Caco-2 (cell line): ENCODE measurements at regions not wholly inside any gene's neighbourhood (a gene's known extent, or its start where the extent isn't known, plus 50 kb on each side); places are given as distances from the start of the nearest gene placed in this dataset.
A peak's percentile ranks its signal among the peaks of the same experiment; 100 is the strongest.

Experiments used
- BruUV-seq: library from RNA; stranded (reverse); fragments of 400-500 nt; replicated peaks from 2 replicates; lab custom pipeline; 2021; lab: Mats Ljungman, UMichigan
- CTCF ChIA-PET: fragments of 300-600 bp; sonication (Branson Sonifier 250); formaldehyde crosslinking; loops from one replicate; lab custom pipeline; 2022; ENCODE audit warnings: antibody characterized with exemption; lab: Charles Lee
- POLR2A ChIA-PET: fragments of 300-600 bp; sonication (Branson Sonifier 250); formaldehyde crosslinking; loops from one replicate; lab custom pipeline; 2022; ENCODE audit warnings: antibody characterized with exemption; lab: Charles Lee
- DNase-seq, 2 experiments: peaks; one replicate each; pipeline versions ENCODE4 v3.0.0 to v3.0.0-alpha.2; 2020 to 2022
- H3K27me3 ChIP-seq: replicated peaks from 2 replicates; pipeline ENCODE4 v1.6.0; 2011; ENCODE audit warnings: low read length; ENCODE audit not compliant: control insufficient read depth, insufficient read depth
- H3K36me3 ChIP-seq: 2 replicates; pipeline ENCODE4 v1.5.1; 2011; ENCODE audit warnings: low read length; ENCODE audit not compliant: control insufficient read depth, insufficient read depth
- H3K4me1 ChIP-seq: fragments of 250-450 bp; sonication (Bioruptor Pico); 2 replicates; pipeline ENCODE4 v1.5.1; 2020; ENCODE audit warnings: mild to moderate bottlenecking
- H3K4me3 ChIP-seq: 2 replicates; pipeline ENCODE4 v1.5.1; 2011; ENCODE audit warnings: low read depth, mild to moderate bottlenecking, control low read depth, low read length
- H3K9me3 ChIP-seq: fragments of 250-450 bp; sonication (Bioruptor Pico); 2 replicates; pipeline ENCODE4 v1.5.1; 2020; ENCODE audit warnings: mild to moderate bottlenecking, moderate library complexity
- H3K27ac Mint-ChIP-seq: one replicate; pipeline ENCODE4 v1.8.0; 2022; ENCODE audit warnings: mixed read lengths; ENCODE audit not compliant: unreplicated experiment
- H3K27me3 Mint-ChIP-seq: one replicate; pipeline ENCODE4 v1.8.0; 2022; ENCODE audit warnings: mixed read lengths; ENCODE audit not compliant: insufficient read depth, unreplicated experiment
- H3K36me3 Mint-ChIP-seq: one replicate; pipeline ENCODE4 v1.8.0; 2022; ENCODE audit warnings: mild to moderate bottlenecking, mixed read lengths; ENCODE audit not compliant: insufficient read depth, unreplicated experiment
- H3K4me1 Mint-ChIP-seq: one replicate; pipeline ENCODE4 v1.8.0; 2022; ENCODE audit warnings: low read depth, mixed read lengths; ENCODE audit not compliant: unreplicated experiment
- H3K4me3 Mint-ChIP-seq: one replicate; pipeline ENCODE4 v1.8.0; 2022; ENCODE audit warnings: mild to moderate bottlenecking, moderate library complexity, mixed read lengths; ENCODE audit not compliant: unreplicated experiment
- H3K9me3 Mint-ChIP-seq: one replicate; pipeline ENCODE4 v1.8.0; 2022; ENCODE audit warnings: mixed read lengths; ENCODE audit not compliant: unreplicated experiment
- intact Hi-C: fragments of 100-400 bp; cut with micrococcal nuclease; formaldehyde crosslinking; loops from one replicate; pipeline ENCODE4 v1.10.0; 2022; ENCODE audit not compliant: unreplicated experiment
- TF ChIP-seq, protein P1 (sequence below), 2 experiments: fragments of 200-600 bp in 1 of 2; IDR thresholded peaks; 1 replicate in 1 of 2; 2 replicates in 1 of 2; pipeline versions ENCODE4 v1.5.1 to v1.8.0; 2011 to 2022; ENCODE audit warnings: antibody characterized with exemption in 1 of 2, control low read depth in 1 of 2, inconsistent platforms in 1 of 2, low read depth in 1 of 2, low read length in 1 of 2, mild to moderate bottlenecking in 1 of 2, moderate library complexity in 1 of 2; ENCODE audit not compliant: insufficient read depth in 1 of 2, severe bottlenecking in 1 of 2, unreplicated experiment in 1 of 2

- POLR2A ChIA-PET = no interaction called here
- peaks cover 12% of the 10 kb centered on the region for H3K9me3 Mint-ChIP-seq
- TF ChIP-seq, protein P1, sequence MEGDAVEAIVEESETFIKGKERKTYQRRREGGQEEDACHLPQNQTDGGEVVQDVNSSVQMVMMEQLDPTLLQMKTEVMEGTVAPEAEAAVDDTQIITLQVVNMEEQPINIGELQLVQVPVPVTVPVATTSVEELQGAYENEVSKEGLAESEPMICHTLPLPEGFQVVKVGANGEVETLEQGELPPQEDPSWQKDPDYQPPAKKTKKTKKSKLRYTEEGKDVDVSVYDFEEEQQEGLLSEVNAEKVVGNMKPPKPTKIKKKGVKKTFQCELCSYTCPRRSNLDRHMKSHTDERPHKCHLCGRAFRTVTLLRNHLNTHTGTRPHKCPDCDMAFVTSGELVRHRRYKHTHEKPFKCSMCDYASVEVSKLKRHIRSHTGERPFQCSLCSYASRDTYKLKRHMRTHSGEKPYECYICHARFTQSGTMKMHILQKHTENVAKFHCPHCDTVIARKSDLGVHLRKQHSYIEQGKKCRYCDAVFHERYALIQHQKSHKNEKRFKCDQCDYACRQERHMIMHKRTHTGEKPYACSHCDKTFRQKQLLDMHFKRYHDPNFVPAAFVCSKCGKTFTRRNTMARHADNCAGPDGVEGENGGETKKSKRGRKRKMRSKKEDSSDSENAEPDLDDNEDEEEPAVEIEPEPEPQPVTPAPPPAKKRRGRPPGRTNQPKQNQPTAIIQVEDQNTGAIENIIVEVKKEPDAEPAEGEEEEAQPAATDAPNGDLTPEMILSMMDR (IDR thresholded peaks at IDR 0.05; ENCODE audit: insufficient read depth in 1 of 2, low read depth in 1 of 2, low read length in 1 of 2, severe bottlenecking in 1 of 2, unreplicated experiment in 1 of 2) = no peak
- Histone ChIP-seq H3K36me3 (no peaks in the 10 kb centered on the region), H3K27me3 (no peaks in the 10 kb centered on the region), H3K4me3 (no peak overlapping the region), H3K9me3 (no peaks in the 10 kb centered on the region; the same call in 1 of the 2 replicates), H3K4me1 (peaks cover 16% of the 10 kb centered on the region)
- intact Hi-C loops = no loop called here
- no peak overlapping the region for H3K27ac Mint-ChIP-seq
- CTCF ChIA-PET = no interaction called here
- H3K36me3 Mint-ChIP-seq = no peaks in the 10 kb centered on the region
- no TSS peak for BruUV-seq
- no peaks in the 10 kb centered on the region for H3K27me3 Mint-ChIP-seq
- no peaks in the 10 kb centered on the region for H3K4me1 Mint-ChIP-seq
- no peak overlapping the region for H3K4me3 Mint-ChIP-seq
- no peak for DNase-seq
Observed at GRCh38 chr11:43012606-43013005, 299.2 kb upstream of the API5 start.

DNA sequence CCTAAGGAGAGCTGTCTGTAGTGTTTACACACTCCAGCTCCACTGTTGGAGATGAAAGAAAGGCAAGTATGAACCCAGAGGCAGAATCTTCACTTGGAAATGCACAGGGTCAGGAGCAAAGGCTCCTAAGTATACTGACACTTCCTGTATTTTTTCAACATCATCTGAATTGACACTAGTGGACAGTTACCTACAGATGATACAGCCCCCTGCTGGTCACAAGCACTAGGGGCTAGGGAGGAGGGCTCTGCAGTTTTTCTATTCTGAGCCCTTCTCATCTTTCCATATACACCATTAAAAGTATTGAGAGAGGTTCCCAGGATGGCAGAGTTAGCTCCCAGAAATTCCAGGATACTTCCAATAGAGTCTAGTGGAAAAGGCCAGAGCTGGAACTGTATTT, 290.3 kb upstream of the API5 start:
- TF ChIP-seq, protein P1 (IDR thresholded peaks at IDR 0.05; ENCODE audit: insufficient read depth in 1 of 2, low read depth in 1 of 2, low read length in 1 of 2, severe bottlenecking in 1 of 2, unreplicated experiment in 1 of 2) = peak; percentile 59 to 62
- H3K36me3 ChIP-seq = no peaks in the 10 kb centered on the region
- ChIA-PET CTCF (interaction anchor here (0.7 to 1.4 kb wide), 3 partner anchors 98 to 262 kb away, joined by 3 to 6 read pairs (median 4); no protein-coding TSS in a partner anchor), POLR2A (no interaction called here)
- Mint-ChIP-seq H3K27me3 (no peaks in the 10 kb centered on the region), H3K27ac (no peak overlapping the region), H3K4me1 (no peaks in the 10 kb centered on the region), H3K36me3 (no peaks in the 10 kb centered on the region), H3K4me3 (no peak overlapping the region), H3K9me3 (peaks cover 9% of the 10 kb centered on the region)
- intact Hi-C loops = loop anchor here (1.0 kb wide), 3 partner anchors 109 to 257 kb away; no protein-coding TSS in a partner anchor
- BruUV-seq = no TSS peak
- no peak overlapping the region for H3K4me3 ChIP-seq
- no peaks in the 10 kb centered on the region for H3K4me1 ChIP-seq
- no peaks in the 10 kb centered on the region for H3K27me3 ChIP-seq
- no peaks in the 10 kb centered on the region for H3K9me3 ChIP-seq
- peak; percentile 39 to 42 for DNase-seq

- TF ChIP-seq, protein P1 (IDR thresholded peaks at IDR 0.05; ENCODE audit: insufficient read depth in 1 of 2, low read depth in 1 of 2, low read length in 1 of 2, severe bottlenecking in 1 of 2, unreplicated experiment in 1 of 2) = no peak
- H3K27me3 ChIP-seq = no peaks in the 10 kb centered on the region; the same call in 1 of the 2 replicates
- H3K9me3 ChIP-seq = no peaks in the 10 kb centered on the region
- H3K27ac Mint-ChIP-seq = no peak overlapping the region
- no peak overlapping the region for H3K4me3 Mint-ChIP-seq
- no TSS peak for BruUV-seq
- no peaks in the 10 kb centered on the region for H3K36me3 Mint-ChIP-seq
- no peaks in the 10 kb centered on the region for H3K9me3 Mint-ChIP-seq
- no peaks in the 10 kb centered on the region for H3K4me1 ChIP-seq
- intact Hi-C loops = no loop called here
- no peaks in the 10 kb centered on the region for H3K4me1 Mint-ChIP-seq
- H3K27me3 Mint-ChIP-seq = peaks cover 15% of the 10 kb centered on the region
- DNase-seq = no peak
- H3K36me3 ChIP-seq = no peaks in the 10 kb centered on the region
- ChIA-PET POLR2A (no interaction called here), CTCF (no interaction called here)
- H3K4me3 ChIP-seq = no peak overlapping the region
Observed at GRCh38 chr11:43034341-43034740, 277.5 kb upstream of the API5 start.
